Vagina (tissue), 2 donors: ENCODE measurements at regions not wholly inside any gene's neighbourhood (a gene's known extent, or its start where the extent isn't known, plus 50 kb on each side); places are given as distances from the start of the nearest gene placed in this dataset.

Experiments used
- POLR2A ChIP-seq, 2 donors: fragments of 450-650 bp; IDR thresholded peaks; one replicate each; pipeline ENCODE4 v1.6.1; 2017; ENCODE audit warnings: antibody characterized with exemption in 2 of 2, mild to moderate bottlenecking in 2 of 2, moderate library complexity in 2 of 2
- TF ChIP-seq, protein P1 (sequence below), 3 experiments: fragments of 450-650 bp in 2 of 3; fragments of 200-600 bp in 1 of 3; sonication (generic) in 1 of 3; IDR thresholded peaks; one replicate each; pipeline ENCODE4 v1.5.1; 2017 to 2019; ENCODE audit warnings: antibody characterized with exemption in 3 of 3, mild to moderate bottlenecking in 2 of 3, moderate library complexity in 2 of 3

DNA sequence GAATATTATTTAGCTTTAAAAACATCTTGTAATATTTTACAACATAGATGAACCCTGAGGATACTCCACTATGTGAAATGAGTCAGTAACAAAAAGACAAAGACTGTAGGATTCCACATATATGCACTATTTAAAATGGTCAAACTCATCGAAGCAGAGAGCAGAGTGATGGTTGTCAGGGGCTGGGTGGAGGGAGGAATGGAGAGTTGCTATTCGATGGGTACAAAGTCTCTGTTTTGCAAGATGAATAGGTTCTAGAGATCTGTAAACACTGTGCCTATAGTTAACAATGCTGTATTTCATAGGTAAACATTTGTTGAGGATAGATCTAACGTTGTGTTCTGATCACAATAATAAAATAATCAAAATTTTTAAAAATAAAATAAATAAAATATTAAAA is 1675.9 kb upstream of the CELF4 start:
- TF ChIP-seq, protein P1, sequence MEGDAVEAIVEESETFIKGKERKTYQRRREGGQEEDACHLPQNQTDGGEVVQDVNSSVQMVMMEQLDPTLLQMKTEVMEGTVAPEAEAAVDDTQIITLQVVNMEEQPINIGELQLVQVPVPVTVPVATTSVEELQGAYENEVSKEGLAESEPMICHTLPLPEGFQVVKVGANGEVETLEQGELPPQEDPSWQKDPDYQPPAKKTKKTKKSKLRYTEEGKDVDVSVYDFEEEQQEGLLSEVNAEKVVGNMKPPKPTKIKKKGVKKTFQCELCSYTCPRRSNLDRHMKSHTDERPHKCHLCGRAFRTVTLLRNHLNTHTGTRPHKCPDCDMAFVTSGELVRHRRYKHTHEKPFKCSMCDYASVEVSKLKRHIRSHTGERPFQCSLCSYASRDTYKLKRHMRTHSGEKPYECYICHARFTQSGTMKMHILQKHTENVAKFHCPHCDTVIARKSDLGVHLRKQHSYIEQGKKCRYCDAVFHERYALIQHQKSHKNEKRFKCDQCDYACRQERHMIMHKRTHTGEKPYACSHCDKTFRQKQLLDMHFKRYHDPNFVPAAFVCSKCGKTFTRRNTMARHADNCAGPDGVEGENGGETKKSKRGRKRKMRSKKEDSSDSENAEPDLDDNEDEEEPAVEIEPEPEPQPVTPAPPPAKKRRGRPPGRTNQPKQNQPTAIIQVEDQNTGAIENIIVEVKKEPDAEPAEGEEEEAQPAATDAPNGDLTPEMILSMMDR (IDR thresholded peaks at IDR 0.05): no peak
- TF ChIP-seq POLR2A (IDR thresholded peaks at IDR 0.05): no peak
